Testis (tissue), 2 donors: ENCODE measurements at regions not wholly inside any gene's neighbourhood (a gene's known extent, or its start where the extent isn't known, plus 50 kb on each side); places are given as distances from the start of the nearest gene placed in this dataset.

Experiments used
- POLR2A ChIP-seq: fragments of 450-650 bp; IDR thresholded peaks from one replicate; pipeline ENCODE4 v1.6.1; 2017; ENCODE audit warnings: antibody characterized with exemption, mild to moderate bottlenecking, moderate library complexity
- TF ChIP-seq, protein P1 (sequence below), 3 experiments: fragments of 450-650 bp in 2 of 3; fragments of 200-600 bp in 1 of 3; sonication (generic) in 1 of 3; IDR thresholded peaks; one replicate each; pipeline ENCODE4 v1.5.1; 2016 to 2019; ENCODE audit warnings: antibody characterized with exemption in 3 of 3, mild to moderate bottlenecking in 2 of 3, moderate library complexity in 1 of 3

DNA sequence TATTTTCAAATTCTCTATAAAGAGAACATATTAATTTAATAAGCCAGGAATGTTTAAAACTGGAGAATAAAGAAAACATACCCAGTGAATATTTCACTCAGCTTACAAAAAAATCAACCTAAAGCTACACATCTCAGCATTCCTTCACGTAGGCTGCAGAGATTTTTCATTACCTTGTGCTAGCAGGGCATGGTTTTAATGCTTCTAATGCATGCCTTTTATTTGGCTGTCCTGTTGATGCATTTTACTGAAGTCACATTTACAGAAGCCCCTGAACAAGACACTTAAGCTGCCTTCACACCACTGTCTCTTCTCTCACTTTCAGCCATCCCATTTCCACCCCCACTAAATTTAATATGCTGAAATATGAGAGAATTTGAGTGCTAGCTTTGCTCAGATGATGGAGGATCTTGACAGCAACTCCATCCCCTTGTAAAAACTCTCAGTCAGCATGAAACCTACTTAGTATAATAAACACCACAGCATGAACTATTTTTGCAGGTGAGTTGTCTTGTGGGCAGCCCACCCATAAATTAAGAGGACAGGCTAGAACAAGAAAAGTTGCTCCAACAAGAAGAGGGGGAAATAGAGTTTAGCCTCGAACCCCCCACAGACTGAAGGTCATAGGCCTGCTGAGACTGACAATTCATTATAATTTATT is 159.4 kb downstream of the SIM1 start:
- no peak for TF ChIP-seq POLR2A
- TF ChIP-seq, protein P1, sequence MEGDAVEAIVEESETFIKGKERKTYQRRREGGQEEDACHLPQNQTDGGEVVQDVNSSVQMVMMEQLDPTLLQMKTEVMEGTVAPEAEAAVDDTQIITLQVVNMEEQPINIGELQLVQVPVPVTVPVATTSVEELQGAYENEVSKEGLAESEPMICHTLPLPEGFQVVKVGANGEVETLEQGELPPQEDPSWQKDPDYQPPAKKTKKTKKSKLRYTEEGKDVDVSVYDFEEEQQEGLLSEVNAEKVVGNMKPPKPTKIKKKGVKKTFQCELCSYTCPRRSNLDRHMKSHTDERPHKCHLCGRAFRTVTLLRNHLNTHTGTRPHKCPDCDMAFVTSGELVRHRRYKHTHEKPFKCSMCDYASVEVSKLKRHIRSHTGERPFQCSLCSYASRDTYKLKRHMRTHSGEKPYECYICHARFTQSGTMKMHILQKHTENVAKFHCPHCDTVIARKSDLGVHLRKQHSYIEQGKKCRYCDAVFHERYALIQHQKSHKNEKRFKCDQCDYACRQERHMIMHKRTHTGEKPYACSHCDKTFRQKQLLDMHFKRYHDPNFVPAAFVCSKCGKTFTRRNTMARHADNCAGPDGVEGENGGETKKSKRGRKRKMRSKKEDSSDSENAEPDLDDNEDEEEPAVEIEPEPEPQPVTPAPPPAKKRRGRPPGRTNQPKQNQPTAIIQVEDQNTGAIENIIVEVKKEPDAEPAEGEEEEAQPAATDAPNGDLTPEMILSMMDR (IDR thresholded peaks at IDR 0.05), result no peak
